ENCODE measurements at regions not wholly inside any gene's neighbourhood (a gene's known extent, or its start where the extent isn't known, plus 50 kb on each side); places are given as distances from the start of the nearest gene placed in this dataset.
"Not testable (repeated sequence)": the region's sequence is repeated elsewhere in the genome, so short reads cannot be mapped to it uniquely, and the experiment has no call there.

GRCh38 chr14:82805892-82806825, 1272.5 kb upstream of the SEL1L start:
- Histone ChIP-seq H2AFZ (no peak overlapping the region), H3K4me3 (ENCODE audit: low read depth, low read length) (no peak overlapping the region), H3K4me2 (ENCODE audit: low read length) (no peak overlapping the region), H3K27ac (no peak overlapping the region), H3K9ac (no peak overlapping the region), H3K79me2 (no peaks in the 10 kb centered on the region), H3K9me3 (ENCODE audit: control insufficient read depth, low read length) (no peaks in the 10 kb centered on the region), H3K36me3 (ENCODE audit: control insufficient read depth, insufficient read depth, low read length) (no peaks in the 10 kb centered on the region), H3K27me3 (ENCODE audit: control insufficient read depth, insufficient read depth, low read length) (no peaks in the 10 kb centered on the region), H3K4me1 (no peaks in the 10 kb centered on the region)
- TF ChIP-seq CTCF (IDR thresholded peaks at IDR 0.05), result no peak

GRCh38 chr14:82811246-82811645, 1277.6 kb upstream of the SEL1L start:
- no peak overlapping the region for H3K9ac ChIP-seq
- no peak overlapping the region for H3K4me3 ChIP-seq (ENCODE audit: low read depth, low read length)
- H3K4me2 ChIP-seq (ENCODE audit: low read length), result no peak overlapping the region
- H3K4me1 ChIP-seq, result no peaks in the 10 kb centered on the region
- no peaks in the 10 kb centered on the region for H3K36me3 ChIP-seq (ENCODE audit: control insufficient read depth, insufficient read depth, low read length)
- no peak overlapping the region for H2AFZ ChIP-seq
- no peak for TF ChIP-seq CTCF (IDR thresholded peaks at IDR 0.05)
- H3K27me3 ChIP-seq (ENCODE audit: control insufficient read depth, insufficient read depth, low read length), result no peaks in the 10 kb centered on the region
- H3K27ac ChIP-seq, result no peak overlapping the region
- no peaks in the 10 kb centered on the region for H3K9me3 ChIP-seq (ENCODE audit: control insufficient read depth, low read length)
- H3K79me2 ChIP-seq, result no peaks in the 10 kb centered on the region

- not testable (repeated sequence) for H3K36me3 ChIP-seq (ENCODE audit: control insufficient read depth, insufficient read depth, low read length); H3K9ac ChIP-seq; H3K9me3 ChIP-seq (ENCODE audit: control insufficient read depth, low read length); H3K27ac ChIP-seq; H3K27me3 ChIP-seq (ENCODE audit: control insufficient read depth, insufficient read depth, low read length); H3K4me2 ChIP-seq (ENCODE audit: low read length); H2AFZ ChIP-seq; H3K79me2 ChIP-seq; H3K4me1 ChIP-seq; H3K4me3 ChIP-seq (ENCODE audit: low read depth, low read length)
These were observed 1280.7 kb upstream of the SEL1L start for GRCh38 chr14:82814339-82814738.

- no peak for TF ChIP-seq CTCF (IDR thresholded peaks at IDR 0.05)
- no peak overlapping the region for H3K27ac ChIP-seq
- no peaks in the 10 kb centered on the region for H3K79me2 ChIP-seq
- H3K36me3 ChIP-seq (ENCODE audit: control insufficient read depth, insufficient read depth, low read length), result no peaks in the 10 kb centered on the region
- no peak overlapping the region for H3K4me3 ChIP-seq (ENCODE audit: low read depth, low read length)
- no peaks in the 10 kb centered on the region for H3K9me3 ChIP-seq (ENCODE audit: control insufficient read depth, low read length)
- H2AFZ ChIP-seq, result no peak overlapping the region
- no peak overlapping the region for H3K4me2 ChIP-seq (ENCODE audit: low read length)
- H3K27me3 ChIP-seq (ENCODE audit: control insufficient read depth, insufficient read depth, low read length), result no peaks in the 10 kb centered on the region
- no peak overlapping the region for H3K9ac ChIP-seq
- H3K4me1 ChIP-seq, result no peaks in the 10 kb centered on the region
These were observed 1296.9 kb upstream of the SEL1L start for GRCh38 chr14:82830596-82830995.

- Histone ChIP-seq H3K36me3 (ENCODE audit: control insufficient read depth, insufficient read depth, low read length) (no peaks in the 10 kb centered on the region), H3K9me3 (ENCODE audit: control insufficient read depth, low read length) (no peaks in the 10 kb centered on the region), H3K27me3 (ENCODE audit: control insufficient read depth, insufficient read depth, low read length) (no peaks in the 10 kb centered on the region), H3K4me3 (ENCODE audit: low read depth, low read length) (no peak overlapping the region), H3K27ac (no peak overlapping the region), H3K4me2 (ENCODE audit: low read length) (no peak overlapping the region), H2AFZ (no peak overlapping the region), H3K79me2 (no peaks in the 10 kb centered on the region), H3K9ac (no peak overlapping the region), H3K4me1 (no peaks in the 10 kb centered on the region)
- TF ChIP-seq CTCF (IDR thresholded peaks at IDR 0.05), result no peak
These were observed 1302.8 kb upstream of the SEL1L start for GRCh38 chr14:82836256-82836950.
